CD4-positive, alpha-beta T cell treated with Interleukin-6 for 4 hours (primary cell): ENCODE measurements at regions not wholly inside any gene's neighbourhood (a gene's known extent, or its start where the extent isn't known, plus 50 kb on each side); places are given as distances from the start of the nearest gene placed in this dataset.

ENCODE experiments used
- DNase-seq: peaks from one replicate; pipeline ENCODE4 v3.0.0-alpha.2; 2020; ENCODE audit warnings: mixed read lengths

- peak; percentile 9 for DNase-seq
Measured at GRCh38 chr9:7935681-7936080, 136.1 kb upstream of the DMAC1 start.

- no peak for DNase-seq
Measured at GRCh38 chr9:7932767-7933166, 133.2 kb upstream of the DMAC1 start.

GRCh38 chr9:7930613-7931012 lies 131.0 kb upstream of the DMAC1 start:
- no peak for DNase-seq

- no peak for DNase-seq
Measured at GRCh38 chr9:7921545-7922197, 122.1 kb upstream of the DMAC1 start.

GRCh38 chr9:7912037-7912535 lies 112.5 kb upstream of the DMAC1 start:
- no peak for DNase-seq

GRCh38 chr9:7910426-7911020 lies 110.9 kb upstream of the DMAC1 start:
- DNase-seq, result no peak

- DNase-seq, result no peak
Measured at GRCh38 chr9:7909537-7909936, 110.0 kb upstream of the DMAC1 start.

- DNase-seq, result no peak
Measured at GRCh38 chr9:7907551-7908337, 108.2 kb upstream of the DMAC1 start.

- no peak for DNase-seq
Measured at GRCh38 chr9:7906783-7907550, 107.4 kb upstream of the DMAC1 start.

GRCh38 chr9:7901621-7902020 lies 102.0 kb upstream of the DMAC1 start:
- no peak for DNase-seq

- DNase-seq, result no peak
Measured at GRCh38 chr9:7900541-7900940, 101.0 kb upstream of the DMAC1 start.

- DNase-seq, result no peak
Measured at GRCh38 chr9:7899753-7900152, 100.2 kb upstream of the DMAC1 start.

- no peak for DNase-seq
Measured at GRCh38 chr9:7894231-7894630, 94.7 kb upstream of the DMAC1 start.

GRCh38 chr9:7892975-7893374 lies 93.4 kb upstream of the DMAC1 start:
- no peak for DNase-seq

GRCh38 chr9:7879551-7880245 lies 80.1 kb upstream of the DMAC1 start:
- peak; percentile 16 for DNase-seq

- DNase-seq, result no peak
Measured at GRCh38 chr9:7871977-7872730, 72.6 kb upstream of the DMAC1 start.

- no peak for DNase-seq
Measured at GRCh38 chr9:7869340-7869739, 69.8 kb upstream of the DMAC1 start.

- DNase-seq, result no peak
Measured at GRCh38 chr9:7862170-7862569, 62.6 kb upstream of the DMAC1 start.

GRCh38 chr9:7861086-7861485 lies 61.5 kb upstream of the DMAC1 start:
- no peak for DNase-seq

- DNase-seq, result no peak
Measured at GRCh38 chr9:7860335-7860709, 60.7 kb upstream of the DMAC1 start.

GRCh38 chr9:7859701-7860334 lies 60.2 kb upstream of the DMAC1 start:
- no peak for DNase-seq
